ENCODE measurements at regions not wholly inside any gene's neighbourhood (a gene's known extent, or its start where the extent isn't known, plus 50 kb on each side); places are given as distances from the start of the nearest gene placed in this dataset.

- CTCF ChIA-PET, result no interaction called here
These were observed 171.6 kb downstream of the DPY19L2 start for GRCh38 chr12:63496654-63497053.

More at GRCh38 chr12:63496654-63497053, 171.6 kb downstream of the DPY19L2 start:
- Histone ChIP-seq H3K79me2 (ENCODE audit: control insufficient read depth, insufficient read depth, low read length) (no peaks in the 10 kb centered on the region), H3K9ac (replicated peaks; ENCODE audit: extremely low read depth, insufficient read depth, low read length) (no peak overlapping the region), H3K9me3 (replicated peaks; ENCODE audit: control insufficient read depth, insufficient read depth, low read length) (no peaks in the 10 kb centered on the region), H3K4me2 (ENCODE audit: insufficient read depth, low read length) (no peak overlapping the region), H4K20me1 (replicated peaks; ENCODE audit: control insufficient read depth, extremely low read depth, insufficient read depth, low read length) (no peaks in the 10 kb centered on the region), H3K4me3 (replicated peaks in 1 of 3; ENCODE audit: insufficient read depth in 1 of 3, low read depth in 1 of 3, low read length in 3 of 3) (no peak overlapping the region), H3K27ac (ENCODE audit: insufficient read depth, low read depth, low read length) (no peak overlapping the region), H3K36me3 (ENCODE audit: control insufficient read depth in 2 of 2, extremely low read depth in 1 of 2, insufficient read depth in 2 of 2, low read length in 2 of 2) (no peaks in the 10 kb centered on the region), H3K27me3 (ENCODE audit: control insufficient read depth in 2 of 2, insufficient read depth in 2 of 2, low read length in 2 of 2) (no peaks in the 10 kb centered on the region), H2AFZ (ENCODE audit: low read depth, low read length) (no peak overlapping the region), H3K4me1 (ENCODE audit: control insufficient read depth, extremely low read depth, insufficient read depth, low read length) (no peaks in the 10 kb centered on the region), H3K9me1 (replicated peaks; ENCODE audit: control insufficient read depth, extremely low read depth, insufficient read depth, low read length) (no peaks in the 10 kb centered on the region)
- FAIRE-seq (no peak), DNase-seq (ENCODE audit: low read depth, low spot score) (no peak)
- no TSS peak for BruUV-seq (replicated peaks)
- intact Hi-C loops (cut with micrococcal nuclease), result no loop called here
- POLR2A ChIA-PET, result no interaction called here
- dilution Hi-C loops (cut with MboI; ENCODE audit: extremely low pct_ligation_motif_present, low sequenced_read_pairs), result no loop called here
- no peak for TF ChIP-seq POLR2A (IDR thresholded peaks at IDR 0.05; ENCODE audit: low read depth, low read length)
- no peak for TF ChIP-seq FOS (IDR thresholded peaks at IDR 0.05; ENCODE audit: borderline replicate concordance, insufficient read depth, low read length)
- TF ChIP-seq MYC (IDR thresholded peaks at IDR 0.05; ENCODE audit: low read depth, low read length), result no peak
- TF ChIP-seq POLR2AphosphoS5 (IDR thresholded peaks at IDR 0.05; ENCODE audit: insufficient read depth, low read depth, low read length), result no peak
- TF ChIP-seq CTCF (IDR thresholded peaks at IDR 0.05; ENCODE audit: extremely low read depth in 1 of 2, insufficient read depth in 1 of 2, low read depth in 1 of 2, low read length in 2 of 2), result no peak
- no peak for TF ChIP-seq EZH2 (IDR thresholded peaks at IDR 0.05; ENCODE audit: borderline replicate concordance, low read depth, low read length, severe bottlenecking)
- TF ChIP-seq GATA2 (IDR thresholded peaks at IDR 0.05; ENCODE audit: insufficient read depth, insufficient read length, low read depth, low read length), result no peak
- no peak for TF ChIP-seq JUN (IDR thresholded peaks at IDR 0.05; ENCODE audit: borderline replicate concordance, insufficient read depth, insufficient read length, low read depth)
- no peak for TF ChIP-seq MAX (IDR thresholded peaks at IDR 0.05; ENCODE audit: insufficient read depth, insufficient read length)

Data from endothelial cell of umbilical vein (primary cell).